ENCODE measurements at regions not wholly inside any gene's neighbourhood (a gene's known extent, or its start where the extent isn't known, plus 50 kb on each side); places are given as distances from the start of the nearest gene placed in this dataset.

GRCh38 chr10:106309376-106309775 is 855.1 kb downstream of the SORCS1 start:
- H3K36me3 ChIP-seq (replicated peaks; ENCODE audit: insufficient read depth, low read length): no peaks in the 10 kb centered on the region
- H3K9me2 ChIP-seq (replicated peaks; ENCODE audit: insufficient read depth, low read length): no peaks in the 10 kb centered on the region
- H3K4me1 ChIP-seq (ENCODE audit: low read length): no peaks in the 10 kb centered on the region
- no peak for TF ChIP-seq EZH2 (optimal IDR thresholded peaks at IDR 0.05; ENCODE audit: low read depth, low read length)
- no peak for TF ChIP-seq EZH2phosphoT487 (IDR thresholded peaks at IDR 0.05; ENCODE audit: low read length)
- TF ChIP-seq CTCF (IDR thresholded peaks at IDR 0.05; ENCODE audit: low read length): no peak
- no peak overlapping the region for H3K4me2 ChIP-seq (ENCODE audit: low read depth, low read length)
- no peak overlapping the region for H3K4me3 ChIP-seq (ENCODE audit: low read length)
- H3K27me3 ChIP-seq (replicated peaks; ENCODE audit: insufficient read depth, low read length): no peaks in the 10 kb centered on the region
- H3K9me3 ChIP-seq (replicated peaks; ENCODE audit: insufficient read depth, low read length): no peaks in the 10 kb centered on the region
- DNase-seq: no peak
- H3K9ac ChIP-seq (ENCODE audit: low read length): no peak overlapping the region
- no peak overlapping the region for H3K27ac ChIP-seq (ENCODE audit: low read length)
- H3K79me2 ChIP-seq (ENCODE audit: low read length): no peaks in the 10 kb centered on the region
- no peaks in the 10 kb centered on the region for H4K20me1 ChIP-seq (ENCODE audit: insufficient read depth, low read length)
- H2AFZ ChIP-seq (ENCODE audit: low read length): no peak overlapping the region
- H3F3A ChIP-seq (ENCODE audit: insufficient read depth, low read length): no peaks in the 10 kb centered on the region

- H3K9me3 ChIP-seq (replicated peaks; ENCODE audit: insufficient read depth, low read length): no peaks in the 10 kb centered on the region
- no peaks in the 10 kb centered on the region for H3K79me2 ChIP-seq (ENCODE audit: low read length)
- no peaks in the 10 kb centered on the region for H3K4me1 ChIP-seq (ENCODE audit: low read length)
- H2AFZ ChIP-seq (ENCODE audit: low read length): no peak overlapping the region
- H3K36me3 ChIP-seq (replicated peaks; ENCODE audit: insufficient read depth, low read length): no peaks in the 10 kb centered on the region
- no peak overlapping the region for H3K4me3 ChIP-seq (ENCODE audit: low read length)
- no peak overlapping the region for H3K9ac ChIP-seq (ENCODE audit: low read length)
- H3K4me2 ChIP-seq (ENCODE audit: low read depth, low read length): no peak overlapping the region
- no peak overlapping the region for H3K27ac ChIP-seq (ENCODE audit: low read length)
- H3K9me2 ChIP-seq (replicated peaks; ENCODE audit: insufficient read depth, low read length): no peaks in the 10 kb centered on the region
- H3F3A ChIP-seq (ENCODE audit: insufficient read depth, low read length): no peaks in the 10 kb centered on the region
- no peaks in the 10 kb centered on the region for H3K27me3 ChIP-seq (replicated peaks; ENCODE audit: insufficient read depth, low read length)
- DNase-seq: peak; percentile 22
- TF ChIP-seq EZH2phosphoT487 (IDR thresholded peaks at IDR 0.05; ENCODE audit: low read length): no peak
- TF ChIP-seq EZH2 (optimal IDR thresholded peaks at IDR 0.05; ENCODE audit: low read depth, low read length): no peak
- TF ChIP-seq CTCF (IDR thresholded peaks at IDR 0.05; ENCODE audit: low read length): no peak
- no peaks in the 10 kb centered on the region for H4K20me1 ChIP-seq (ENCODE audit: insufficient read depth, low read length)
Measured at GRCh38 chr10:106308284-106308683, 856.2 kb downstream of the SORCS1 start.

GRCh38 chr10:106304056-106304455 is 860.5 kb downstream of the SORCS1 start:
- Histone ChIP-seq H3K9me3 (replicated peaks; ENCODE audit: insufficient read depth, low read length) (no peaks in the 10 kb centered on the region), H3K27me3 (replicated peaks; ENCODE audit: insufficient read depth, low read length) (no peaks in the 10 kb centered on the region), H3K27ac (ENCODE audit: low read length) (no peak overlapping the region), H3K4me3 (ENCODE audit: low read length) (no peak overlapping the region), H3K4me1 (ENCODE audit: low read length) (no peaks in the 10 kb centered on the region), H3K4me2 (ENCODE audit: low read depth, low read length) (no peak overlapping the region), H2AFZ (ENCODE audit: low read length) (no peak overlapping the region), H3F3A (ENCODE audit: insufficient read depth, low read length) (no peaks in the 10 kb centered on the region), H3K79me2 (ENCODE audit: low read length) (no peaks in the 10 kb centered on the region), H3K36me3 (replicated peaks; ENCODE audit: insufficient read depth, low read length) (no peaks in the 10 kb centered on the region), H3K9ac (ENCODE audit: low read length) (no peak overlapping the region), H3K9me2 (replicated peaks; ENCODE audit: insufficient read depth, low read length) (no peaks in the 10 kb centered on the region), H4K20me1 (ENCODE audit: insufficient read depth, low read length) (no peaks in the 10 kb centered on the region)
- DNase-seq: no peak
- no peak for TF ChIP-seq EZH2 (optimal IDR thresholded peaks at IDR 0.05; ENCODE audit: low read depth, low read length)

GRCh38 chr10:106302961-106303360 is 861.5 kb downstream of the SORCS1 start:
- TF ChIP-seq CTCF (IDR thresholded peaks at IDR 0.05; ENCODE audit: low read length) (no peak), EZH2 (optimal IDR thresholded peaks at IDR 0.05; ENCODE audit: low read depth, low read length) (no peak), EZH2phosphoT487 (IDR thresholded peaks at IDR 0.05; ENCODE audit: low read length) (no peak)
- no peak overlapping the region for H3K27ac ChIP-seq (ENCODE audit: low read length)

More at GRCh38 chr10:106302961-106303360, 861.5 kb downstream of the SORCS1 start:
- Histone ChIP-seq H3K4me1 (ENCODE audit: low read length) (no peaks in the 10 kb centered on the region), H3K4me2 (ENCODE audit: low read depth, low read length) (no peak overlapping the region), H3K9me3 (replicated peaks; ENCODE audit: insufficient read depth, low read length) (no peaks in the 10 kb centered on the region), H3K79me2 (ENCODE audit: low read length) (no peaks in the 10 kb centered on the region), H3F3A (ENCODE audit: insufficient read depth, low read length) (no peaks in the 10 kb centered on the region), H3K4me3 (ENCODE audit: low read length) (no peak overlapping the region), H3K36me3 (replicated peaks; ENCODE audit: insufficient read depth, low read length) (no peaks in the 10 kb centered on the region), H3K27me3 (replicated peaks; ENCODE audit: insufficient read depth, low read length) (no peaks in the 10 kb centered on the region), H2AFZ (ENCODE audit: low read length) (no peak overlapping the region), H3K9ac (ENCODE audit: low read length) (no peak overlapping the region), H4K20me1 (ENCODE audit: insufficient read depth, low read length) (no peaks in the 10 kb centered on the region), H3K9me2 (replicated peaks; ENCODE audit: insufficient read depth, low read length) (no peaks in the 10 kb centered on the region)
- DNase-seq: no peak

Measured in MM.1S (cell line).